ENCODE measurements at regions not wholly inside any gene's neighbourhood (a gene's known extent, or its start where the extent isn't known, plus 50 kb on each side); places are given as distances from the start of the nearest gene placed in this dataset.

DNA sequence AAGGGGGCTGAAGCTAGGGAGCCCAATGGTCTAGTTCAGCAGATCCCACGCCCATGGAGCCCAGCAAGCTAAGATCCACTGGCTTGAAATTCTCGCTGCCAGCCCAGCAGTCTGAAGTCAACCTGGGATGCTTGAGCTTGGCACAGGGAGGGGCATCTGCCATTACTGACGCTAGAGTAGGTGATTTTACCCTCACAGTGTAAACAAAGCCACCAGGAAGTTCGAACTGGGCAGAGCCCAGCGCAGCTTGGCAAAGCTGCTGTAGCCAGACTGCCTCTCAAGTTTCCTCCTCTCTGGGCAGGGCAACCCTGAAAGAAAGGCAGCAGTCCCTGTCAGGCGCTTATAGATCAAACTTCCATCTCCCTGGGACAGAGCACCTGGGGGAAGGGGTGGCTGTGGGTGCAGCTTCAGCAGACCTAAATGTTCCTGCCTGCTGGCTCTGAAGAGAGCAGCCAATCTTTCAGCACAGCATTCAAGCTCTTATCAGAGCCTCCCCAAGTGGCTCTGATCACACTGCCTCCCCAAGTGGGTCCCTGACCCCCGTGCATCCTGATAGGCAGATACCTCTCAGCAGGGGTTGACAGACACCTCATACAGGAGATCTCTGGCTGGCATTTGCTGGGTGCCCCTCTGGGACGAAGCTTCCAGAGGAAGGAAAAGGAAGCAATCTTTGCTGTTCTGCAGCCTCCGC, 167.8 kb downstream of the CCDC71L start:
- POLR2A ChIA-PET: no interaction called here
- intact Hi-C loops (cut with micrococcal nuclease): no loop called here
- Histone ChIP-seq H3K27me3 (ENCODE audit: control insufficient read depth in 2 of 2, insufficient read depth in 2 of 2, low read length in 2 of 2) (no peaks in the 10 kb centered on the region), H3K4me1 (ENCODE audit: control insufficient read depth in 2 of 2, insufficient read depth in 2 of 2, low read length in 2 of 2) (no peaks in the 10 kb centered on the region), H3K9me3 (ENCODE audit: control insufficient read depth in 2 of 3, low read length in 3 of 3) (no peaks in the 10 kb centered on the region), H3K4me3 (ENCODE audit: low read length) (no peak overlapping the region), H3K27ac (ENCODE audit: low read depth, low read length) (no peak overlapping the region), H3K36me3 (ENCODE audit: control insufficient read depth in 2 of 3, insufficient read depth in 3 of 3, low read length in 3 of 3) (no peaks in the 10 kb centered on the region)
- CTCF ChIA-PET: no interaction called here
- H3K9me3 Mint-ChIP-seq: peaks cover 0 to 27% (median 5%) of the 10 kb centered on the region in 11 donors
- H3K27me3 Mint-ChIP-seq: peaks cover 0 to 31% (median 20%) of the 10 kb centered on the region in 5 donors
- peaks cover 0 to 1% (median 0%) of the 10 kb centered on the region in 7 donors for H3K4me1 Mint-ChIP-seq
- no peak for DNase-seq
- no peak overlapping the region for H3K27ac Mint-ChIP-seq
- H3K4me3 Mint-ChIP-seq: no peak overlapping the region
- peaks cover 0 to 7% (median 0%) of the 10 kb centered on the region in 5 donors for H3K36me3 Mint-ChIP-seq
- ATAC-seq: no peak

DNA sequence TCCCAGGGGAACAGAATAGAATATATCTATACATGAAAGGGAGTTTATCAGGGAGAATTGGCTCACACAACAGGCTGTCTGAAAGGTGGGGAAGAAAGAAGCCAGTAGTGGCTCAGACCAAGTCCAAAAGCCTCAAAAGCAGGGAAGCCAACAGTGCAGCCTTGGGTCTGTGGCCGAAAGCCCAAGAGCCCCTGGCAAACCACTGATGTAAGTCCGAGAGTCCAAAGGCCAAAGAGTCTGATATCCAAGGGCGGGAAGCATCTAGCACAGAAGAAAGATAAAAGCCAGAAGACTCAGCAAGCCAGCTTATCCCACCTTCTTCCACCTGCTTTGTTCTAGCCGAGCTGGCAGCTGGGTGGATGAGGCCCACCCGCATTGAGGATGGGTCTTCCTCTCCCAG, 172.5 kb downstream of the CCDC71L start:
- Mint-ChIP-seq H3K4me3 (no peak overlapping the region), H3K36me3 (peaks cover 0 to 4% (median 0%) of the 10 kb centered on the region in 5 donors), H3K9me3 (peaks cover 0 to 8% (median 0%) of the 10 kb centered on the region in 11 donors), H3K27me3 (peaks cover 0 to 30% (median 22%) of the 10 kb centered on the region in 5 donors), H3K27ac (no peak overlapping the region), H3K4me1 (peaks cover 0 to 10% (median 0%) of the 10 kb centered on the region in 7 donors)
- DNase-seq (no peak), ATAC-seq (no peak)
- ChIA-PET POLR2A (no interaction called here), CTCF (no interaction called here)
- H3K4me3 ChIP-seq (ENCODE audit: low read length): no peak overlapping the region
- intact Hi-C loops (cut with micrococcal nuclease): no loop called here
- H3K9me3 ChIP-seq (ENCODE audit: control insufficient read depth in 2 of 3, low read length in 3 of 3): no peaks in the 10 kb centered on the region
- no peaks in the 10 kb centered on the region for H3K36me3 ChIP-seq (ENCODE audit: control insufficient read depth in 2 of 3, insufficient read depth in 3 of 3, low read length in 3 of 3)
- no peak overlapping the region for H3K27ac ChIP-seq (ENCODE audit: low read depth, low read length)
- H3K4me1 ChIP-seq (ENCODE audit: control insufficient read depth in 2 of 2, insufficient read depth in 2 of 2, low read length in 2 of 2): no peaks in the 10 kb centered on the region
- H3K27me3 ChIP-seq (ENCODE audit: control insufficient read depth in 2 of 2, insufficient read depth in 2 of 2, low read length in 2 of 2): no peaks in the 10 kb centered on the region

DNA sequence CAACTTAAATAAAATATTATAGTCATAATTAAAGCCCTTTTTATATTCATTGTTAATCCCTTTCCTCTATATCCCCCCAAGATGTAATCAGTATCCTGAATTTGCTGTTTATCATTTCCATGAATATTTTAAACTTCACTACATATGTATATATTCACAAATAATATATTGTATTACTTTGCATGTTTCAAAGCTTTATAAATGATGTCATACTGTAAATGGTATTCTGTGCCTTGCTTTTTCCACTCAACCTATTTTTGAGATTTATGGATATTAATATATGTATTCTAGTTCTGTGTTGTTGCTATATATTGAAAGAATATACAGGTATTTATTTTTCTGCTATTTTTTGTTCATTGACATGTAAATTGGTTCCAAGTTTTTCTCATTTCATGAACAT, 173.1 kb downstream of the CCDC71L start:
- H3K36me3 ChIP-seq (ENCODE audit: control insufficient read depth in 2 of 3, insufficient read depth in 3 of 3, low read length in 3 of 3): no peaks in the 10 kb centered on the region
- Mint-ChIP-seq H3K9me3 (peaks cover 0 to 8% (median 0%) of the 10 kb centered on the region in 11 donors), H3K36me3 (peaks cover 0 to 4% (median 0%) of the 10 kb centered on the region in 5 donors), H3K27me3 (peaks cover 0 to 32% (median 25%) of the 10 kb centered on the region in 5 donors), H3K27ac (no peak overlapping the region), H3K4me1 (peaks cover 0 to 10% (median 0%) of the 10 kb centered on the region in 7 donors), H3K4me3 (no peak overlapping the region)
- H3K9me3 ChIP-seq (ENCODE audit: control insufficient read depth in 2 of 3, low read length in 3 of 3): no peaks in the 10 kb centered on the region
- no peak overlapping the region for H3K4me3 ChIP-seq (ENCODE audit: low read length)
- no peak for ATAC-seq
- intact Hi-C loops (cut with micrococcal nuclease): no loop called here
- DNase-seq: no peak
- no peaks in the 10 kb centered on the region for H3K27me3 ChIP-seq (ENCODE audit: control insufficient read depth in 2 of 2, insufficient read depth in 2 of 2, low read length in 2 of 2)
- H3K4me1 ChIP-seq (ENCODE audit: control insufficient read depth in 2 of 2, insufficient read depth in 2 of 2, low read length in 2 of 2): no peaks in the 10 kb centered on the region
- POLR2A ChIA-PET: no interaction called here
- CTCF ChIA-PET: no interaction called here
- no peak overlapping the region for H3K27ac ChIP-seq (ENCODE audit: low read depth, low read length)

DNA sequence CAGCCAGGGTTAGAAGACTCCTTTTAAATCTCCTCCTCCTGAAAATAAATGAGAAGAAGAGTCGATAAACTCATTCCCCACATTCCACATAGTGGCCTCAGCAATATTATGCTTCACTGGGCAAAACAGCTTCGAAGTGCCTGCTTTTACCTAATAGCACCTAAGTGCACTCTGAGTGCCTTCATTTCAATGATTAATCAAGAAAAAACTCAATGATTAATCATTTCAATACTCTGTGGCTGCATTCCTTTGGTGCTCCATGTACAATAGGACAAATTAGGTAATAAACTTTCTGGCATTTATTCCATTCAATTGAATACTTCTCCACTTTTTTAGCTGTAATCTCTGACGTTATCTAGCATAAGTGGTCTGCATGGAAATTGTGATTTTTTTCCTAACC, 174.6 kb downstream of the CCDC71L start:
- Histone ChIP-seq H3K36me3 (ENCODE audit: control insufficient read depth in 2 of 3, insufficient read depth in 3 of 3, low read length in 3 of 3) (no peaks in the 10 kb centered on the region), H3K4me3 (ENCODE audit: low read length) (no peak overlapping the region), H3K27ac (ENCODE audit: low read depth, low read length) (no peak overlapping the region), H3K27me3 (ENCODE audit: control insufficient read depth in 2 of 2, insufficient read depth in 2 of 2, low read length in 2 of 2) (no peaks in the 10 kb centered on the region), H3K9me3 (ENCODE audit: control insufficient read depth in 2 of 3, low read length in 3 of 3) (no peaks in the 10 kb centered on the region), H3K4me1 (ENCODE audit: control insufficient read depth in 2 of 2, insufficient read depth in 2 of 2, low read length in 2 of 2) (no peaks in the 10 kb centered on the region)
- no peak for DNase-seq
- ChIA-PET CTCF (no interaction called here), POLR2A (no interaction called here)
- no peak overlapping the region for H3K27ac Mint-ChIP-seq
- peaks cover 0 to 43% (median 34%) of the 10 kb centered on the region in 5 donors for H3K27me3 Mint-ChIP-seq
- intact Hi-C loops (cut with micrococcal nuclease): no loop called here
- no peak overlapping the region for H3K4me3 Mint-ChIP-seq
- H3K9me3 Mint-ChIP-seq: peaks cover 0 to 8% (median 0%) of the 10 kb centered on the region in 11 donors
- peaks cover 0 to 4% (median 0%) of the 10 kb centered on the region in 5 donors for H3K36me3 Mint-ChIP-seq
- no peak for ATAC-seq
- H3K4me1 Mint-ChIP-seq: peaks cover 0 to 10% (median 0%) of the 10 kb centered on the region in 7 donors

DNA sequence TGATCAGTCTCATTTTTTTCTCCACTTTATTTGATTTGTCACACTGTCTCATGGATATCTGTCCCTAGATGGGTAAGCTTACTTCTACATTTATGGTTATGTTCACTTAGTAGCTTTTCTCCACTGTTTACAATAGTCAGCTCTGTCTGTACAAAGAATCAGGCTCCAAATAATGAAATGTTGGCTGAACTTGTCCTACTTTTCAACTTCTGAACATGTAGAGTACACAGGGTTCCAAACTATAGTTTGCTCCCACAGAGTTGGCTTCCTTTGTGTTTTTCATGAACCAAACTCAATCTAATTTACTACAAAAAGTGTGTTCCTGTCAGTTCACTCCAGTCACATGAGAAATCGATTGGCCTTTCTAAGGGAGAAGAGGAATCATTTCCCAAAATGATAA, 175.0 kb downstream of the CCDC71L start:
- CTCF ChIA-PET: no interaction called here
- no peak overlapping the region for H3K4me3 Mint-ChIP-seq

DNA sequence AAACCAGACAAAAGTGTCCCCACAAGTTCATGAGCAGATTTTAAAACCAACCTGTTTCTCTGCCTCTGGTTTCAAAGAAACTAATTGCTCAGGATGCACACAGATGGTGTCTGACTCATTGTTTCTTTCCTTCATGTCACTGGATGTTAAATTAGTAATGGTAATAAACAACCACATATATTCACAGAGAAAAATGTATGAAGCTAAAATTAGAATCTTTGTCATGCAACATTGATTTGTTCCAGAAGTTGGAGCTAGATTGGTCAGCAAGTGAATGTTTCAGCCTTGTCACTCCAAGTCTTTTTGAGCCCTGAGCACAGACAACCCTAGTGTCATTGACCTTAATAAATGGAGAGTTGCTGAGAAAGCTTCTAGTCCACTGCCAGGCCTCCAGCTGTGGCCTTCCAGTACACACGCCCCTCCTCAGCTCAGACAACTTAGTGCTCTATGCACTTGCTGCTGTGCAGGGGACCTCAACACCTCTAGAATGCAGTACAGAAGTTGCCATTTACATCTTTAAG, 175.9 kb downstream of the CCDC71L start:
- Histone ChIP-seq H3K36me3 (ENCODE audit: control insufficient read depth in 2 of 3, insufficient read depth in 3 of 3, low read length in 3 of 3) (no peaks in the 10 kb centered on the region), H3K27ac (ENCODE audit: low read depth, low read length) (no peak overlapping the region), H3K9me3 (ENCODE audit: control insufficient read depth in 2 of 3, low read length in 3 of 3) (no peaks in the 10 kb centered on the region), H3K4me3 (ENCODE audit: low read length) (no peak overlapping the region), H3K27me3 (ENCODE audit: control insufficient read depth in 2 of 2, insufficient read depth in 2 of 2, low read length in 2 of 2) (no peaks in the 10 kb centered on the region), H3K4me1 (ENCODE audit: control insufficient read depth in 2 of 2, insufficient read depth in 2 of 2, low read length in 2 of 2) (no peaks in the 10 kb centered on the region)
- H3K27me3 Mint-ChIP-seq: peaks cover 0 to 44% (median 30%) of the 10 kb centered on the region in 5 donors
- CTCF ChIA-PET: no interaction called here
- peaks cover 0 to 2% (median 0%) of the 10 kb centered on the region in 11 donors for H3K9me3 Mint-ChIP-seq
- H3K4me1 Mint-ChIP-seq: peaks cover 0 to 18% (median 0%) of the 10 kb centered on the region in 7 donors
- H3K27ac Mint-ChIP-seq: peak overlapping the region in 1 of 9 donors; percentile 27
- H3K4me3 Mint-ChIP-seq: no peak overlapping the region
- intact Hi-C loops (cut with micrococcal nuclease): no loop called here
- POLR2A ChIA-PET: no interaction called here
- peaks cover 0 to 4% (median 0%) of the 10 kb centered on the region in 5 donors for H3K36me3 Mint-ChIP-seq
- DNase-seq (no peak), ATAC-seq (no peak)

More for the DNA sequence above, 175.0 kb downstream of the CCDC71L start:
- Histone ChIP-seq H3K27ac (ENCODE audit: low read depth, low read length) (no peak overlapping the region), H3K27me3 (ENCODE audit: control insufficient read depth in 2 of 2, insufficient read depth in 2 of 2, low read length in 2 of 2) (no peaks in the 10 kb centered on the region), H3K36me3 (ENCODE audit: control insufficient read depth in 2 of 3, insufficient read depth in 3 of 3, low read length in 3 of 3) (no peaks in the 10 kb centered on the region), H3K4me3 (ENCODE audit: low read length) (no peak overlapping the region), H3K4me1 (ENCODE audit: control insufficient read depth in 2 of 2, insufficient read depth in 2 of 2, low read length in 2 of 2) (no peaks in the 10 kb centered on the region), H3K9me3 (ENCODE audit: control insufficient read depth in 2 of 3, low read length in 3 of 3) (no peaks in the 10 kb centered on the region)
- H3K4me1 Mint-ChIP-seq: peaks cover 0 to 11% (median 0%) of the 10 kb centered on the region in 7 donors
- POLR2A ChIA-PET: no interaction called here
- no peak for DNase-seq
- intact Hi-C loops (cut with micrococcal nuclease): no loop called here
- no peak for ATAC-seq
- H3K9me3 Mint-ChIP-seq: peaks cover 0 to 7% (median 0%) of the 10 kb centered on the region in 11 donors
- H3K27ac Mint-ChIP-seq: no peak overlapping the region
- peaks cover 0 to 44% (median 30%) of the 10 kb centered on the region in 5 donors for H3K27me3 Mint-ChIP-seq
- peaks cover 0 to 4% (median 0%) of the 10 kb centered on the region in 5 donors for H3K36me3 Mint-ChIP-seq

DNA sequence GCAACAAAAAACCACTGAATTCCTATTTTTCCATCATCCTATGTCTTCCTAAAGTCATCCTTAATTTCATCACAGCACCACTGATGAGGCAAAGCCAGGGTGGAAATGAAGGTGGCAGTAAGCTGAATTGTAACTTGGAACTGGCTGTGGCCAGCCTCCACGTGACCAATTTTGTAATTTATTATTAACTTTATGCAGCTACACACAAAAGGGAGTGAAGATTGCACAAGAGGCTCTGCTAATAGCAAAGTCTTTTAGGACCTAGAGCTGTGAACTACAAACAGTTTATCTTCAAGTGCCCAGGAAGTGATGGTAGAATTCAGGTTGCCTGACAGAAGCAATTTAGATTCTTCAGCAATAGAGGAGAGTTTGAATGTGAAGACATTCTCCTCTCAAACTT, 176.4 kb downstream of the CCDC71L start:
- Mint-ChIP-seq H3K27me3 (peaks cover 0 to 44% (median 30%) of the 10 kb centered on the region in 5 donors), H3K9me3 (no peaks in the 10 kb centered on the region), H3K27ac (peak overlapping the region in 1 of 9 donors; percentile 27), H3K4me1 (peaks cover 0 to 18% (median 0%) of the 10 kb centered on the region in 7 donors), H3K4me3 (no peak overlapping the region), H3K36me3 (no peaks in the 10 kb centered on the region)
- intact Hi-C loops (cut with micrococcal nuclease): no loop called here
- ChIA-PET POLR2A (no interaction called here), CTCF (no interaction called here)
- Histone ChIP-seq H3K36me3 (ENCODE audit: control insufficient read depth in 2 of 3, insufficient read depth in 3 of 3, low read length in 3 of 3) (no peaks in the 10 kb centered on the region), H3K27me3 (ENCODE audit: control insufficient read depth in 2 of 2, insufficient read depth in 2 of 2, low read length in 2 of 2) (no peaks in the 10 kb centered on the region), H3K9me3 (ENCODE audit: control insufficient read depth in 2 of 3, low read length in 3 of 3) (no peaks in the 10 kb centered on the region), H3K4me3 (ENCODE audit: low read length) (no peak overlapping the region), H3K4me1 (ENCODE audit: control insufficient read depth in 2 of 2, insufficient read depth in 2 of 2, low read length in 2 of 2) (no peaks in the 10 kb centered on the region), H3K27ac (ENCODE audit: low read depth, low read length) (no peak overlapping the region)
- ATAC-seq (no peak), DNase-seq (no peak)

Measured in naive thymus-derived CD4-positive, alpha-beta T cell (primary cell).